ENCODE measurements at regions not wholly inside any gene's neighbourhood (a gene's known extent, or its start where the extent isn't known, plus 50 kb on each side); places are given as distances from the start of the nearest gene placed in this dataset.

DNA sequence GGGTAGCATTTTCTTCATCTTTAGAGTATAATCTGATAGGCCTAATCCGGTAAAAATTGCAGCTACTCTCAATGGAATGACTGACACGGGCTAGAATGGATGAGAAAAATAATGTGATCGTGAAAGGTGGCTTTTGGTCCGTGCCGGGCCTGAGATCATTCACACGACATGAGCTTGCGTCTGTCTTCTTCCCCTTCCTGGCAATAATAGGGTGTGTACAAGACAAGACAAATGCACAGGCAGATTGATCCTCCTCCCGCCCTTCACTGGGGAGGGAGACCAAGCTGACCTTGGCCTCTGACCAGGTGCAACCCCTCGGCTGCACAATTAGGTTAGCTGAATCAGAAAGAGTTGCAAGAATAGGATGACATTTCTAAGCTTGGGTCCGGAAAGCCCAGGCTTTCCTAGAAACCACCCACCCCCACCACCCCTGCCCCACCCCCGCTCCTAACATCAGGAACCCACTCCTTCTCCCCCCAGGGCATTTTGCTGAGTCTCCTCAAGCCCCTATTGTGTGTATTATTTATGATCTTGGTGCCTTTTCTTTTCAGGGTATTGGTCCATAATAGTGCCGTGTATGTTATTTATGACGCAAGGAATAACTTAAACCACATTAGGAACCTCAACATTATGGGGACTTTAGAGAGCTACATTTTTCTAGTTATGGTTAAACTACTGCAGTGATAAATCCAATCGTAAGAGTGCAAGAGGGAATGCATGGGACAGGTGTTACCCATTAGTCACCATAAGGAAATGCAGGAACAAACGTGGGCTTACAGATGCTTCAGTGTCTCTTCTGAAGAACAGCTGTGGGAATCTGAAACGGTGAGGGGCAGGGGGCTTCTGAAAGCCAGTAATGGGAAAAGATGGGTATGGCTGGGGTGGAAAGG, 540.1 kb upstream of the PSMD7 start:
- TF ChIP-seq, protein P1, sequence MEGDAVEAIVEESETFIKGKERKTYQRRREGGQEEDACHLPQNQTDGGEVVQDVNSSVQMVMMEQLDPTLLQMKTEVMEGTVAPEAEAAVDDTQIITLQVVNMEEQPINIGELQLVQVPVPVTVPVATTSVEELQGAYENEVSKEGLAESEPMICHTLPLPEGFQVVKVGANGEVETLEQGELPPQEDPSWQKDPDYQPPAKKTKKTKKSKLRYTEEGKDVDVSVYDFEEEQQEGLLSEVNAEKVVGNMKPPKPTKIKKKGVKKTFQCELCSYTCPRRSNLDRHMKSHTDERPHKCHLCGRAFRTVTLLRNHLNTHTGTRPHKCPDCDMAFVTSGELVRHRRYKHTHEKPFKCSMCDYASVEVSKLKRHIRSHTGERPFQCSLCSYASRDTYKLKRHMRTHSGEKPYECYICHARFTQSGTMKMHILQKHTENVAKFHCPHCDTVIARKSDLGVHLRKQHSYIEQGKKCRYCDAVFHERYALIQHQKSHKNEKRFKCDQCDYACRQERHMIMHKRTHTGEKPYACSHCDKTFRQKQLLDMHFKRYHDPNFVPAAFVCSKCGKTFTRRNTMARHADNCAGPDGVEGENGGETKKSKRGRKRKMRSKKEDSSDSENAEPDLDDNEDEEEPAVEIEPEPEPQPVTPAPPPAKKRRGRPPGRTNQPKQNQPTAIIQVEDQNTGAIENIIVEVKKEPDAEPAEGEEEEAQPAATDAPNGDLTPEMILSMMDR (IDR thresholded peaks at IDR 0.05; ENCODE audit: low read depth, low read length): no peak
- TF ChIP-seq EZH2phosphoT487 (IDR thresholded peaks at IDR 0.05; ENCODE audit: low read depth): no peak
